SHP77 treated with DMSO at 0.1 percent for 48 hours (cell line): ENCODE measurements at regions not wholly inside any gene's neighbourhood (a gene's known extent, or its start where the extent isn't known, plus 50 kb on each side); places are given as distances from the start of the nearest gene placed in this dataset.
"Not testable (repeated sequence)": the region's sequence is repeated elsewhere in the genome, so short reads cannot be mapped to it uniquely, and the experiment has no call there.

Experiments
- DNase-seq: peaks from one replicate; lab custom pipeline; 2025; lab: John Stamatoyannopoulos, UW

GRCh38 chr16:52729731-52730130, 182.8 kb upstream of the TOX3 start:
- DNase-seq, result no peak

DNA sequence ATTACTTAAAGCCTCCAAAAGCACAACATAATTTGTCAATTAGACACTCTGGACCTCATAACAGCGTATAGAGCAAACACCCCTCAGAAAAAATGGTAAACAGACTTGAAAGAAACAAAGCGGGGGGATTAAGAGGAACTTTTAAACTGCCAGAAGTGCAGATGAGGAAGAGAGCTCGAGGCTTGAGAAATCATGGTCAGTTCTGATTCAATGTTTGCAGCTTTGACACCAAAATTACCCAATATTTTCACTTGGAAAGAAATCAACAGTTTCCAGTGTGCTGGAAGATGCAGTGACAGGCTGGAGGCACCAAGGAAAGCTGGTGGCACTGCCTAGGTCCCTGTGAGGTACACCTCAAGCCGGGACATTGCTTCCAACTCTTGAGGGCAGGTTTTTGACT, 180.9 kb upstream of the TOX3 start:
- no peak for DNase-seq

DNA sequence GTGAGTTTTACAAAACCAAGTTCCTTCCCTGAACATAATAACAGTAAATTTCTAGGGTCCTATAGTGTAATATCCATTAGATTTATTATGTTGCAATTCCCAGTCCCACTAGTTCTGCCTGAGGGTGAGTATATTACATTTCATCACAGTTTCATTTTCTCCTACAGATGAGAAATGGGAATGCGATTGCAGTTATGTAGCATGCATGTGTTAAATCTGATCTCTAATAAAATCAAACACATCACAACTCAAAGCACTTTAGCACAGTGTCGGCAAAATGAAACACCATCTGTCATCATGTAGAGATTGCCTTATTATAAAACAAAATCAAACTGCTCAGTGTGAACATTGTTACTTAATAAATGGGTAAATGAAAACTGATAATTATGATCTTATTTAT, 180.5 kb upstream of the TOX3 start:
- no peak for DNase-seq

- DNase-seq, result no peak
Observed at GRCh38 chr16:52725461-52725860, 178.5 kb upstream of the TOX3 start.

DNA sequence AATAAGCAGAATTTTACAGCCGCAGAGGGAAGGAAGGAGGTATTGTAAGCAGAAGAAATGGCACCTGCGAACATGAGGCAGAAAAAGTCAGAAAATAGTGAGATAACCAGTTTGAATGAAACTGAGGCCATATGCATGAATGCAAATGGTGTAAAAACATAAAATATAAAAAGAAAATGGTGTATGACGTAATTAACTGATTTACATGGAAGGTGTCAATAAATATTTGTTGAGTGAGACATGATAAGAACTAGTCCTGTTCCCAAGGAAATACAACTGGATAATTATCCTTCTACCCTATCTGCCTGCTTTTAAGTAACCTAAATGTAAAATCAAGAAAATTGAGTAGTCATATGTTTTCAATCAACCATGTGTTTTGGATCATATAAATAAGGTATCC, 178.1 kb upstream of the TOX3 start:
- no peak for DNase-seq

DNA sequence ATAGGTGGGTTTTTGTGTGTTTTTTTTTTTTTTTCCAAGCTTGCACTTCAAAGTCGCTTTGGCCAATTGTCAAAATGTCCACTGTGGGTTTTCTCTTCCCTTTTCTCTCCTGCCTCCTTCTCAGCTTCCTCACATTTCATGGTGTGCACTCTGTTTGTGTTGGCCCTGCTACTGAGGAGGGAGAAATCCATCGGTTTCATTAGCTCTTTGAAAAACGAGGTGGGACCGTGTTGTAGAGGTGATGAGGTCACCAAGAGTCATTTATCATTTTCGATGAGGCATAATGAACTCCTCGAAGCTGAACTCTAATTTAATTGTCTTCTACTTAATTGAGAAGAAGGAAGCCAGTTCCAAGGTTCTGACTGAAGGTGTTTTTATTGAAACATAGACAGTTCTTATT, 174.4 kb upstream of the TOX3 start:
- no peak for DNase-seq

GRCh38 chr16:52718046-52718445, 171.1 kb upstream of the TOX3 start:
- no peak for DNase-seq

- no peak for DNase-seq
Observed at GRCh38 chr16:52713740-52714139, 166.8 kb upstream of the TOX3 start.

DNA sequence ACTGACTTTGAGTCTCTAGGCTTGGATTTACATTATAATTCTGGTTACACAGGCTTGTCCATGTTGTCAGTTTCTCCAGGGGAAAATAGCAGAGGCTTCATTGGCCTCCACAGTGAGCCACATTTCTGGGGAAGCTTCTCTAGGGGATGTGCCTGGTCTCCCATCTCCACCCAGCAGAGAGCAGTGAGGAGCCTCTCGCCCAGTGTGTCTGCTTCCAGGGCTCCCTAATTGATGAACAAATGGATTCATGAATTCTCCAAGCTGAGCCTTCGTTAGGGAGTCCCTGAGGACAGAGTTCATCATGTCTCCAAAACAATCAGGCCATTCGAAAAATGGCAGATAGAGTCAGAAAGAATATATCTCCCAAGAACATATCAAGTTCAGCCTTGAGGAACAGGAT, 162.4 kb upstream of the TOX3 start:
- no peak for DNase-seq

DNA sequence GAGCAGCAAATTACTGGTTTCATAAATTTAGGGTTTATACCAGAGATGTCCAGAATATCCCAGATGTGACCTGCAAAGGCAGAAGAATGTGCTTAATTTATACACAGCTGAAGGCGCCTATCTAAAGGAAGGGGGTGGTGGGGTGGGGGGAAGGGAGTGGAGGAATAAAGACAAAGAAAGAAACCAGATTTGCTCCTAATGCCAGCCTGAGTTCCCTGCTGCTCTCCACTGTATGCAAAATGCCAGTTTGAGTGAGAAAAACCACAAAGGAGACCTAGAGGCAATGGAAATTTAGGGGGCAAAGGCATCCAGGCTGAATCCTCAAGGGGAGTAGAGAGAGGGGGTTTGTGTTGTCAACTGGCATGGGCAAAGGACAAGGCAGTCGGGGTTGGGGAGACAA, 161.5 kb upstream of the TOX3 start:
- DNase-seq, result no peak

DNA sequence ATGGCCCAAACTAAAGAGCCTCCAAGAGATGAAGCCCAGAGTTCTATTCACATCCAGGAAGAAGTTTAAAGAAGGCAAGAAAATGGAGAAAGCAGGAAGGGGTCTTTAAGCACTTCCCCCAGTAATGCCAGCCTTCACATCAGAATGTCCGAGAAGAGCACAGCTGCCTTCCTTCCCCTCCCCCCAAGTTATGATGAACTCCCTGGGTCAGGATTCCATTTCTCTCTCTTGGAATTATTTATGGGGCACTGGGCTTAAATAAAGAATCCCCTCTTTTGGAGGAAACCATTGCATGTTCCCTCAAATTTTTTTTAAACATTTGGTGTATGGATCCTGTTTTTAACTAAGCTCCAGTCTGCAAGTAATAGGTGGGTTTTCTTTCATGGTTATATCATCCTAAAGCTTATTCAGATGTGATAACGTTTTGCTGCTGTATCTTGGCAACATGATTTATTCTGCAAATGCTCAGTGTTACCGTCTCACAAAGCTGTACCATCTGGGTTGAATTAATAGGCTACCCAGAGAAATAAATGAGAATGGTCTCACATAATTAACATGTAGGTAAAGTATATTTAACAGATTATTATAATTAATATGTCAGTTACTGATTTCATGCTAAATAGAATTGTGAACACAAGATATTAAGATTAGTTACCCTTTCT, 160.9 kb upstream of the TOX3 start:
- DNase-seq, result no peak

DNA sequence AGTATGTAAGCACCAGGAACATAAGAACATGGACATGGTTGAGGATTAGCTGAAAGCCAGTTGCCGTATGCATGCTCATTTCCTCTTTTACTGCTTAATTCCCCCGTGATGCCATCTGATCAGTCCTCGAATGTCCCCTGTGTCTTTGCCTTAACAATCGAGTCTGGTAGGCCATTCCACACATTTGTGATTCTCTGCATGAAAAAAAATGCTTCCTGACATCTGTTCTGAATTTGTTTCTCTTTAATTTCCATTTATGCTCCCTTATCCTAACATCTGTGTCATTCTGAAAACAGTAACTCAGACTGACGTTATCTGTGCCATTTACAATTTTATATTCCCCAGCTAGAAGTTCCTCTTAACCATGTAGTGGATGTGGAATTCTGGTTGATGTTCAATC, 158.2 kb upstream of the TOX3 start:
- DNase-seq, result no peak

- DNase-seq, result no peak
Observed at GRCh38 chr16:52697971-52698370, 151.0 kb upstream of the TOX3 start.

- no peak for DNase-seq
Observed at GRCh38 chr16:52696126-52696525, 149.2 kb upstream of the TOX3 start.

GRCh38 chr16:52690468-52690867, 143.5 kb upstream of the TOX3 start:
- no peak for DNase-seq

DNA sequence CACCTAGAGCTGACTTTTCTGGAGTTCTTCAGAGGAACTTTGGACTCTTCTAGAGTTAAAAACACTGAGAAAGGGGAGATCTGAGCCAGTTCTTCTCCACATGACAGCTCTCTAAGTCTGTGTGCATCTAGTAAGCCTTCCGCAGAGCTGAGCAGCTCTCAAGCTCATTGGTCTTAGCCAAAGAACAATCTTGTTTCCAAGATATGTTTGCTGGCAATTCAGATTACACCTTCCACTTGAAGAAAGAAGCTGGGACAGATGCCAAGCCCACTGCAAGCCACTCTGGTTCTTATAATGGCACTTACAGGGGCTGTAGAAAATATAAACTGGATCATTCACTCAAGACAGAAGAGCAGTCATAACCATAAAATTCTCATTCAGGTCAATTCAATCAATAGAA, 134.1 kb upstream of the TOX3 start:
- DNase-seq, result no peak

GRCh38 chr16:52677501-52677900, 130.6 kb upstream of the TOX3 start:
- no peak for DNase-seq

GRCh38 chr16:52676959-52677358, 130.0 kb upstream of the TOX3 start:
- DNase-seq, result no peak

GRCh38 chr16:52671590-52671989, 124.6 kb upstream of the TOX3 start:
- no peak for DNase-seq

GRCh38 chr16:52657924-52658323, 111.0 kb upstream of the TOX3 start:
- DNase-seq, result no peak

DNA sequence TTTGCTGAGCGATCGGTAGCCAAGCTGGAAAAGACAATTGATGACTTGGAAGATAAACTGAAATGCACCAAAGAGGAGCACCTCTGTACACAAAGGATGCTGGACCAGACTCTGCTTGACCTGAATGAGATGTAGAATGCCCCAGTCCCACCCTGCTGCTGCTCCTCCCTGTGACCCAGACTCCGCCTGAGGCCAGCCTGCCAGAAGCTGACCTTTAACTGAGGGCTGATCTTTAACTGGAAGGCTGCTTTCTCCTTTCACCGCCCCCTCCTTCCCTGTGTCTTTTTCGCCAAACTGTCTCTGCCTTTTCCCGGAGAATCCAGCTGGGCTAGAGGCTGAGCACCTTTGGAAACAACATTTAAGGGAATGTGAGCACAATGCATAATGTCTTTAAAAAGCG, 109.0 kb upstream of the TOX3 start:
- not testable (repeated sequence) for DNase-seq

- not testable (repeated sequence) for DNase-seq
Observed at GRCh38 chr16:52655156-52655555, 108.2 kb upstream of the TOX3 start.

GRCh38 chr16:52652033-52652432, 105.1 kb upstream of the TOX3 start:
- DNase-seq, result no peak

DNA sequence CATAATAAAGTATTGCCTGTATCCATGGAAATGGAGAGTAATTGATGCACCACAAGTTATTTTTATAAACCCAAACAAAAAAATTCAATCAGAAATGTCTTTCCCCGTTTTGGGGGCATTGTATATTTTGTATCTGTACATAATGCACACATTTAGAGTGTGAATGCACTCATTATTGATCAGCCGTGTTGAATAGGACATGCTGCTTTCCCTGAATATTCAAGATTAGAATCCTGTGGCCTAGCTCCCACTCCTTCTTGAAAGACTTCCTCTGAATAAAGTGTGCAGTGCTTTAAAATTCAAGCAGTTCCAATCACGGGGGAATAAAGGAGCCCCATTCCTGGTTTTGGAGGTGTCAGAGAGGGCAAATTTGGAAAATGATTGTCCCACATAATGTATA, 103.8 kb upstream of the TOX3 start:
- no peak for DNase-seq

- DNase-seq, result no peak
Observed at GRCh38 chr16:52650318-52650717, 103.4 kb upstream of the TOX3 start.
